OCI-LY1 (cell line): ENCODE measurements at regions not wholly inside any gene's neighbourhood (a gene's known extent, or its start where the extent isn't known, plus 50 kb on each side); places are given as distances from the start of the nearest gene placed in this dataset.

ENCODE experiments used
- H2AFZ ChIP-seq: fragments of 200-600 bp; sonication (generic), shearing (Covaris generic); 2 replicates; pipeline ENCODE4 v1.6.0; 2014; ENCODE audit warnings: antibody characterized with exemption, mild to moderate bottlenecking, low read length
- H3F3A ChIP-seq: fragments of 200-600 bp; sonication (generic), shearing (Covaris generic); 2 replicates; pipeline ENCODE4 v1.6.0; 2014; ENCODE audit warnings: mild to moderate bottlenecking, antibody characterized with exemption, low read length, moderate library complexity; ENCODE audit not compliant: insufficient read depth
- H3K27ac ChIP-seq: fragments of 200-600 bp; sonication (generic); 2 replicates; pipeline ENCODE4 v1.5.1; 2014; ENCODE audit warnings: low read length, mixed run types, mild to moderate bottlenecking, low read depth; ENCODE audit not compliant: poor library complexity, severe bottlenecking
- H3K27me3 ChIP-seq: fragments of 200-600 bp; sonication (generic); 2 replicates; pipeline ENCODE4 v1.6.0; 2014; ENCODE audit warnings: antibody characterized with exemption, mild to moderate bottlenecking, low read length, moderate library complexity; ENCODE audit not compliant: insufficient read depth
- H3K36me3 ChIP-seq: fragments of 200-600 bp; sonication (generic); 2 replicates; pipeline ENCODE4 v1.6.1; 2014; ENCODE audit warnings: mild to moderate bottlenecking, antibody characterized with exemption, low read length, moderate library complexity, mixed read lengths; ENCODE audit not compliant: insufficient read depth
- H3K4me1 ChIP-seq: fragments of 200-600 bp; sonication (generic); 2 replicates; pipeline ENCODE4 v1.5.1; 2014; ENCODE audit warnings: mild to moderate bottlenecking, low read length, moderate library complexity; ENCODE audit not compliant: insufficient read depth, severe bottlenecking
- H3K4me2 ChIP-seq: fragments of 200-600 bp; sonication (generic), shearing (Covaris generic); 2 replicates; pipeline ENCODE4 v1.6.1; 2014; ENCODE audit warnings: low read length
- H3K4me3 ChIP-seq: fragments of 200-600 bp; sonication (generic); 2 replicates; pipeline ENCODE4 v1.5.1; 2014; ENCODE audit warnings: low read length, low read depth, mild to moderate bottlenecking, mixed read lengths; ENCODE audit not compliant: poor library complexity, severe bottlenecking
- H3K79me2 ChIP-seq: fragments of 200-600 bp; shearing (Covaris generic); 2 replicates; pipeline ENCODE4 v1.6.1; 2016; ENCODE audit warnings: mixed run types, low read length, mixed read lengths; ENCODE audit not compliant: insufficient read depth
- H3K9ac ChIP-seq: fragments of 200-600 bp; sonication (generic), shearing (Covaris generic); 2 replicates; pipeline ENCODE4 v1.6.1; 2014; ENCODE audit warnings: mild to moderate bottlenecking, low read length, mixed read lengths
- H3K9me2 ChIP-seq: fragments of 200-600 bp; sonication (generic), shearing (Covaris generic); 2 replicates; pipeline ENCODE4 v1.6.1; 2014; ENCODE audit warnings: low read depth, mild to moderate bottlenecking, low read length, mixed read lengths
- H3K9me3 ChIP-seq: fragments of 200-600 bp; shearing (Covaris generic); 2 replicates; pipeline ENCODE4 v1.6.1; 2014; ENCODE audit warnings: low read length, mixed read lengths
- H4K20me1 ChIP-seq: fragments of 200-600 bp; sonication (generic), shearing (Covaris generic); 2 replicates; pipeline ENCODE4 v1.6.0; 2016; ENCODE audit warnings: mild to moderate bottlenecking, low read length; ENCODE audit not compliant: insufficient read depth
- CTCF ChIP-seq: fragments of 200-600 bp; sonication (generic), shearing (Covaris generic); IDR thresholded peaks from 2 replicates; pipeline ENCODE4 v1.5.1; 2017; ENCODE audit warnings: mild to moderate bottlenecking, antibody characterized with exemption, low read length, moderate library complexity, mixed read lengths
- EZH2 ChIP-seq: fragments of 200-600 bp; sonication (generic), shearing (Covaris generic); IDR thresholded peaks from 2 replicates; pipeline ENCODE4 v1.8.0; 2017; ENCODE audit warnings: borderline replicate concordance, mixed run types, mild to moderate bottlenecking, antibody characterized with exemption, low read length, moderate library complexity, mixed read lengths

GRCh38 chr3:76965122-76965725 is 74.7 kb upstream of the ROBO2 start:
- no peaks in the 10 kb centered on the region for H3F3A ChIP-seq
- H3K4me1 ChIP-seq = no peaks in the 10 kb centered on the region
- no peaks in the 10 kb centered on the region for H4K20me1 ChIP-seq
- H3K9ac ChIP-seq = no peak overlapping the region
- no peak overlapping the region for H2AFZ ChIP-seq
- H3K27me3 ChIP-seq = no peaks in the 10 kb centered on the region
- H3K4me3 ChIP-seq = no peak overlapping the region
- no peaks in the 10 kb centered on the region for H3K36me3 ChIP-seq
- no peaks in the 10 kb centered on the region for H3K9me2 ChIP-seq
- no peak overlapping the region for H3K4me2 ChIP-seq
- TF ChIP-seq EZH2 = no peak
- TF ChIP-seq CTCF = no peak
- no peaks in the 10 kb centered on the region for H3K9me3 ChIP-seq
- no peaks in the 10 kb centered on the region for H3K79me2 ChIP-seq
- no peak overlapping the region for H3K27ac ChIP-seq

- H3K9me3 ChIP-seq = no peaks in the 10 kb centered on the region
- no peak overlapping the region for H3K9ac ChIP-seq
- H3K27ac ChIP-seq = no peak overlapping the region
- no peak overlapping the region for H3K4me2 ChIP-seq
- H3F3A ChIP-seq = no peaks in the 10 kb centered on the region
- no peaks in the 10 kb centered on the region for H3K9me2 ChIP-seq
- no peaks in the 10 kb centered on the region for H3K79me2 ChIP-seq
- no peaks in the 10 kb centered on the region for H3K4me1 ChIP-seq
- no peaks in the 10 kb centered on the region for H4K20me1 ChIP-seq
- no peak for TF ChIP-seq CTCF
- TF ChIP-seq EZH2 = no peak
- no peak overlapping the region for H2AFZ ChIP-seq
- no peaks in the 10 kb centered on the region for H3K27me3 ChIP-seq
- H3K36me3 ChIP-seq = no peaks in the 10 kb centered on the region
- H3K4me3 ChIP-seq = no peak overlapping the region
Observed at GRCh38 chr3:76969471-76969870, 70.4 kb upstream of the ROBO2 start.

GRCh38 chr3:76969996-76970615 is 69.8 kb upstream of the ROBO2 start:
- H3K9me3 ChIP-seq = no peaks in the 10 kb centered on the region
- no peak overlapping the region for H2AFZ ChIP-seq
- H3K4me3 ChIP-seq = no peak overlapping the region
- no peaks in the 10 kb centered on the region for H3K27me3 ChIP-seq
- H3K4me1 ChIP-seq = no peaks in the 10 kb centered on the region
- no peaks in the 10 kb centered on the region for H3K79me2 ChIP-seq
- H3K4me2 ChIP-seq = no peak overlapping the region
- TF ChIP-seq CTCF = no peak
- no peak for TF ChIP-seq EZH2
- no peaks in the 10 kb centered on the region for H3K9me2 ChIP-seq
- H3K9ac ChIP-seq = no peak overlapping the region
- no peak overlapping the region for H3K27ac ChIP-seq
- no peaks in the 10 kb centered on the region for H4K20me1 ChIP-seq
- no peaks in the 10 kb centered on the region for H3K36me3 ChIP-seq
- H3F3A ChIP-seq = no peaks in the 10 kb centered on the region
